ENCODE measurements at regions not wholly inside any gene's neighbourhood (a gene's known extent, or its start where the extent isn't known, plus 50 kb on each side); places are given as distances from the start of the nearest gene placed in this dataset.
"Not testable (repeated sequence)": the region's sequence is repeated elsewhere in the genome, so short reads cannot be mapped to it uniquely, and the experiment has no call there.

DNA sequence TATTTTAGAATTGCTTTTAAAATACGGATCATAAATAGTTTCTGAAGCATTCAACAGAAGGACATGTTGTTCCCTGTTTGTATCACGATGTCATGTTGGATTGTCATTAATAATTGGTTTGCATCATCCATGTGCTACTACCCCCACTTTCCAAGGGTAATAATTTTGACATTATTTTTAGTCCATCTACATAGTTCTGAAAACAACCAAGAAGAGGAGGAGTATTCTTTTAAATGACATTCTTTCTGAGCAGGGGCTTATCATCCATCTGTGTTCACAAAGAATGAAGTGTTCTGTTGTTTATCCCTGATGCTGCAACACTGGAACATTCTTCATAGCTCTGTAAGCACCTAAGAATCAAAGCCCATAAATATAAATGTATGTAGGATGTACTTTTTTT lies 151.0 kb upstream of the CITED2 start:
- no peak for DNase-seq

DNA sequence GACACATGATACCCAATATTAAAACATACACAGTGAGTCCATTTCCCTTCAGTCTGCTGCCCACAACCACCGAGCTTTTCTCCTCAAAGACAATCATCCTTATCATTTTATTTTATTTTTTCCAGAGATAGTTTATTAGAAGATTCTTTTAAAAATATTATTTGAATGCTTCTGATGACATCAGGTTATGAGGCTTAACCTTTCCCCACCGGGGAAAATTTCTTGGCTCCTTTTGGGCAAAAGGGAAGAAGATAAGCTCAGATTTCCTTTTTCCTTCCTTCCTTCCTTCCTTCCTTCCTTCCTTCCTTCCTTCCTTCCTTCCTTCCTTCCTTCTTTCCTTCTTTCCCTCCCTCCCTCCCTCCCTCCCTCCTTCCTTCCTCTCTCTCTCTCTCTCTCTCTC lies 149.5 kb upstream of the CITED2 start:
- DNase-seq, result no peak

GRCh38 chr6:139522511-139523220 lies 148.2 kb upstream of the CITED2 start:
- DNase-seq, result no peak

DNA sequence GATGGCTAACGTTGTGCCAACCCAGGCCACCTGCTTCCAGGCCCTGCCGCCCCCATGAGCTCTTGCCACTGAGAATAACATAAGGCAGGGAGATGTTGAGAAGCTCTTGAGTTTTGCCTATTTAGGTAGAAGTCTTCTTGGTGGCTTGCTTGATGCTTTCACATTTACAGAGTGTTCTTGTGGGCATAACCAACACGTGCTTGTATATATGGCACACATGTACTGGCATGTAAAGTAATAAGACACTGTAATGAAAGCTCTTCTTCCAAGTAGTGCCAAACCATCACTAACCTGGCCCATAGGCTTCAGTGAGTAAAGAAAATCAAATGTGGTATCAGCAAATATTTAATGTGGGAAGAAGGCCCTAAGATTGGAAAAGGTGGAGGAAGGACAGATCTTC lies 146.9 kb upstream of the CITED2 start:
- DNase-seq, result no peak

DNA sequence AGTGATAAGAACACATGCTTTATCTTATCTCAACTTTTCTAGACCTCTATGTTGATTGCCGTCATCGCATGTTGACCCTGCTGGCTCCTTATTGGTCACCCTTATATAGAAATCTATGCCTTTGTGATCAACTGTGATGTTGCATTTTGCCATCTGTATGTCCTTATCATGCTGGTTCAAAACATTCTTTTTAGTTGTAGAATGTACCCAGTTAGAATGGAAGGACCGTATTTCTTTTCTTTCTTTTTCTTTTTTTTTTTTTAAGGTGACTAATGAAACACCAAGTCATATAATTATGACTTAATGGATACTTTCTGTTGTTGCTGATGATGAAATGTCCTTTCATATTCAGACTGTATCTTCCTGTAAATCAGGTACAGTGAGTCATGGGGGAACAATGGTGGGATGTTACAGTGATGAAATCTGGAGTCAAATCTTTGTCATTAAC lies 145.9 kb upstream of the CITED2 start:
- no peak for DNase-seq

DNA sequence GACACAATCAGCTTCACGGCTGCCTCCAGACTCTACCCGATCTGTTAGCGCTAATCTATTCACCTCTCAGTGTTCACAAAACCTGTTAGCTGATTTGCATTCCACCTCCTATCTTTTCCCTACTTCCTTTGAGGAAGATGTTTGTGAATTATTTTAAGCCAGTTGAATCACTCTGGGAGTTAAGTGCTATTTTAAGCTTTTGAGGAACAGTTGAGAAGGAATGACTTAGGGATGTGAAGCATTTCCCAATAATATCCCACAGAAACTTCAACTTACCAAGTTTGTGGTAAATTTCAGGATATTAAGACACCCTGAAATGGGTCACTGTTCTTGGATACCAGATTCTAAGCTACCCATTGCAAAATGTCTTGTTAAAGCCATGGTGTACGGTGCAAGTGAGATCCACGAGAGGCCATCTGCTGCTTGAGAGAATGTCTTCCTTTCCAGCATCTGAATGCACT lies 145.2 kb upstream of the CITED2 start:
- no peak for DNase-seq

- DNase-seq, result no peak
These were observed 144.6 kb upstream of the CITED2 start for GRCh38 chr6:139519097-139519496.

DNA sequence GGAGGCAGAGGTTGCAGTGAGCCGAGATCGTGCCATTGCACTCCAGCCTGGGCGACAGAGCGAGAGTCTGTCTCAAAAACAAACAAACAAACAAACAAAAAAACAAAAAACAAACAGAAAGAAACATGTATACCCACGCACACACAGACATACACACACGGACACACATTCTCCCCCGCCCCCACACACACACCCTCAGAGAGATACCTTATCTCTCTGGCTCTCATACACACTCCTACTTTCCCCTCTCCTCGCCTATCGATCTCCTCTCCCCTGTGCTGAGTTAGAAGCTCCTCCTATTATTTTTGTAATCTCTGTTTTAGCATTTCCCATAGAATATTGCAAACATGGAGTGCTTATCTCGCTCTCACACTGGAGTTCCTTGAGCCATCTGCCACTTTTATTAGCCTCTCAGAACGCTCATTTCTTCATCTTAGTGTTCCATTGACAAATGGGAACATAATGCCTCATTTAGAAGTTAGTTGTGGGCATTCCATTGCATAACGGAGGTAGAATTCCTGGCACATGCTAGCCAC lies 144.2 kb upstream of the CITED2 start:
- no peak for DNase-seq

DNA sequence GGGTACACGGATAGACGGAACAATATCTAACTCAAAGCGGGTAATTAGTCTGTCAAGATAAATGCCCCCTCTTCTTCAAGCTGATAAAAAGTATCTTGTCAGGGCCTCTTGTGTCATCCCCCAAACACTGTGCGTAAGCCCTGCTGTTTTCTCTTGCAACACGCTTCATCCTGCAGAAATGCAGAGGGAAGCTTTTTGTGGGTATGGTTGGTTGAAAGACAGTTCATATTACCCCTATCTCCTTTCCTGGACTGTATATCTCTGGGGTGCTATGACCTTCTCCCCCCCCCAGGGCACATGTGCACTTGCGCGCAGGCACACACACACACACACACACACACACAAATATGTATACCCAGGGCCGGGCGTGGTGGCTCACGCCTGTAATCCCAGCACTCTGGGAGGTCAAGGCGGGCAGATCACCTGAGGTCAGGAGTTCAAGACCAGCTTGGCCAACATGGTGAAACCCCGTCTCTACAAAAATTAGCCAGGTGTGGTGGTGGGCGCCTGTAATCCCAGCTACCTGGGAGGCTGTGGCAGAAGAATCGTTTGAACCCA lies 143.6 kb upstream of the CITED2 start:
- not testable (repeated sequence) for DNase-seq

DNA sequence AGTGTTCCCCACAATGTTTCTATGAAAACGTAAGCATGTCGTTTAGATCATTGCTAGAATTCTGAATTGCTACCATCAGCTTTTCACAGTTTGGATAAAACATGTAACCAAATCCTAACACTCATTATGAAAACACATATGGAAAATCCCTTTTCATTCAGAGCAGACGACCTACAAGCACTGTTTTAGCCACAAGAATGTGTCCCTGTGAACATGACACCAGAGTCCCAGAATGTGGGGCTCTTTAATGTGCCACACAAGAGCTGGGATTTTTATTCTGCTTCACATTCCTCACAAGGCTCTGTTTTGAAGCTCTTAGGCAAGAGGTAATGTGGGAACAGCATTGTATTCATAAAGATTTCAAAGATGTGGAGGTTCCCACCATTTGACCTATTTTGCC lies 141.1 kb upstream of the CITED2 start:
- no peak for DNase-seq

GRCh38 chr6:139514819-139515218 lies 140.4 kb upstream of the CITED2 start:
- no peak for DNase-seq

- no peak for DNase-seq
These were observed 135.8 kb upstream of the CITED2 start for GRCh38 chr6:139510040-139510790.

GRCh38 chr6:139509167-139509566 lies 134.7 kb upstream of the CITED2 start:
- DNase-seq, result no peak

DNA sequence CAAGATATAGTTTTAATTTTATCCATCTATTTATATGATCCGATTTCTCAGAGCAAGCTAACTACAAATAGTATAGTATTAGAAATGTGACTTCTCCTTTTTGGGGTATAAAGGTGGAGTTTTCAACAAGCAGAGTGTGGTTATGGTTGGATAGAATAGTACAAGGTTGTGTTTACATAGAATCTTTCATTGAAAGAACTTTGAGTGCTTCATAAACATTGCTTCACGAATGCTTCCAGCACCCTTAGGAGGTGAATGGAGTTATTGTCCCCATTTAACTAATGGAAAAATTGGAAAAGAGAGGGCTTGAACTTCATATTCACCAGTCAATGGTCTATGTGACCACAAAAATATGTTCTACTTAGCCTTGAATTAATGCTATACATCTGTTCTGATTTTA lies 134.1 kb upstream of the CITED2 start:
- DNase-seq, result no peak

GRCh38 chr6:139508023-139508422 lies 133.6 kb upstream of the CITED2 start:
- no peak for DNase-seq

DNA sequence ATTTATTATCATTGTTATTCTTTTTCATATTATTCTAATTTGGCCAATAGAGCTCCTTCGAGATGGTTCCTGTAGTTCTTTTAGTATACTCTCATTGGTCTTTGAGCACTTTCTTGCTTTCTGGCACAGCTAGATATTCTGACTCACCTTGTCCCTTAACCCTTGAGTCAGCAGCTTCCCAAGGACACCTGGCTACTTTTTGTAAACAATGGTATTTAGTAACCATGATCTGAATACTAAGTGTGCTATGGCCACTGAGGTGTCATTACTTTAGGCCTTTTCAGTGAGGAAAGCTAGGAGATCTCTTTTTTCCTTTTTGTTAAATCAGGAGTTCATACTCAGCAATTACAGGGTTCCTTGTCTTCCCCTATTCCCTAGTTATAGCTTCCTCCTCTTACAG lies 126.5 kb upstream of the CITED2 start:
- no peak for DNase-seq

GRCh38 chr6:139498715-139499114 lies 124.3 kb upstream of the CITED2 start:
- no peak for DNase-seq

DNA sequence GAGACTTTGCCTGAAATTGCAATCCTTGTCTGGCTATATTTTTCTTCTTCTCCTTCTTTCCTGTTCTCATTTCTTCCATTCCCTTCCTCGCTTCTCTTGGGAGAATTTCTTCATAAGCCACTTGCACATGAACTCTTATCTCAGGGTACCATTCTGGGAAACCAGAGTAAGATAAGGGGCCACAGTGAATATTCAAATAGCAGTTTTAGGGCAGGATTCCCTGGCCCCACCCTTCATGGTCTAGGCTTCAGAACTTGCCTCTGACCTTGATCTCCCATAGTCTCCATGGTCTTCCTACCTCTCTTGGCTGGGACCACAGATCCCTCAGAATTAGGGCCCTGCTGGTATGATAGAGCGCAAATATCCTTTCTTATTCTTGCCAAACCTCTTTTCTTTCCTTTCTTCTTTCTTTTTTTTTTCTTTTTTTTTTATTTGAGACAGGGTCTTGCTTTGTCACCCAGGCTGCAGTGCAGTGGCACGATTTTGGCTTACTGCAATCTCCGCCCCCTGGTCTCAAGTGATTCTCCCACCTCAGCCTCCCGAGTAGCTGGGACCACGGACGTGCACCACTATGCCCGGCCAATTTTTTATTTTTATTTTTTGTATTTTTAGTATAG lies 123.0 kb upstream of the CITED2 start:
- no peak for DNase-seq

DNA sequence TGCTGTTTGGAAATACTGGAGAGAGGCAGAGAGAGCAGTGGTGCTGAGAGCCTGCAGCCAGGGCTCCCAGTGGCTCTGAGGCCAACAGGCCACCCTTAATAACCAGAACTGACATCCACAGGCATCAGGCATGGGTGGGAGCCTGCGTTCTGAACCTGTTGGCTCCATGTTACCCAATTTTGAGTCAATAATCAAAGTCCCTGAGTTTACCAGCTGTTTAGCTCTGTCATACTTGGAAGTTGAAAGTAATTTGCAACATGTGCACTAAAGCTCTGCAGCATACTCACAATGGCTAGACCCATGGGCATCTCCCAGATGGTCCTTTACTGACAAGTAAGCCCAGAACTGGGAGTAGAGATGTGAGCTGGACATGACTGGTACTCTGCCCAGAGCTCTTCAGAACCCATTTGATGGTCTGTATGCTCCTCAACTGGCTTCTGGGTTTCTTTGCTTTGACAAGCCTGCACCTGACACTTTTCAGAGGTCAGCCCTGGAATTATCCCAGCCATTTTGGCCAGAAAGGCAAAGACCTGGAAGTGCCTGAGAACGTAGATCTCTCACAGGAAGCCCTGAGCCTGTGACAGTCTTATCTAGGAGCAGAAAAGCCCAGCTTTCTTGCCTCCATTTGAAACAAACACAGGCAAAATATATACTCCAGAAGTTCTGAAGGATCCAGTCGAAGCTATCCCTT lies 122.4 kb upstream of the CITED2 start:
- DNase-seq, result no peak

DNA sequence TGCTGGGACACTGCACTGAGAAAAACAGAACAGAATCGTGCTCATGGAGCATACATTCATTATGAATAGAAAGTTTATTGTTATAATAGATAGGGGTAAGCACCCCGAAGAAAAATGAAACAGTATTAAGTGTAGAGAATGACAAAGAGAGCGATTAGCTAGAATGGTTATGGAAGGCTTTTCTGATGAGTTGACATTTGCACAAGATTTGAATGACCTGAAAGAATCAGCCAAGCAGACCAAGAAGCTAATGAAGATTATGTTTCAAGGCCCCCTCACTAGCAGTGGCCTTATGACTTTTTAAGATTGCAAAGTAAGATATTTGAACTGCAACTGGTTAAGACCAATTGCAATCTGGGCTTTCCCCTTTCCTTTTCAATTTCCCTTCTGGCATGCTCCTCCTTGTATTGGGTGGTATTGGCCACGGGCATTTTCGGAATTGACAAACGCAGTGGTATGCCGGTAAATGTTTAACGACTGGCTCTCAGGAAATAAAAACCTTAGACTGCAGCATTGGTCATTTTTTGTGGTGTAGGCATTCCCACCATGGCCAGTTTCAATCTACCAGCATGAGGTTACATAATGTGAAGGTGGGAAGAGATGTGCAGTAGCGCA lies 120.0 kb upstream of the CITED2 start:
- no peak for DNase-seq

- no peak for DNase-seq
These were observed 116.0 kb upstream of the CITED2 start for GRCh38 chr6:139490482-139490881.

DNA sequence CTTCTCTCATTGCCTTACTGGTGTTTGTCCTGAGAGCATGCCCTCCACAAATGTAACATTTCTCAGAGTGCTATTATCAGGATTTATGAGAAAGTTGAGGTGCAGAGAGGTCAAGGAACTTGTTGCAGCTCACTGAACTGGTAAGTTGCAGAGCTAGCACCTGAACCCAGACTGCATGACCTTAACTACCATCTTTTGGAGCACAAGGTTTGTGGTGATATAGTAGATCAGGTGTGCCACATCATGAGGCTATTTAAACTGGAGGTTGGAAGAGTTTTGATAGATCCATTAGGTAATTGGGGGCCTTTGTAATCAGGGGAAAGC lies 112.0 kb upstream of the CITED2 start:
- DNase-seq, result no peak

All from NCI-H1105 treated with DMSO at 0.1 percent for 48 hours (cell line).